ENCODE measurements at regions not wholly inside any gene's neighbourhood (a gene's known extent, or its start where the extent isn't known, plus 50 kb on each side); places are given as distances from the start of the nearest gene placed in this dataset.

GRCh38 chr7:17239683-17240521 lies 58.5 kb upstream of the AHR start:
- H3K9me3 ChIP-seq = no peaks in the 10 kb centered on the region
- DNase-seq = no peak
- H3K27ac ChIP-seq = peak overlapping the region in 1 of 2 donors; percentile 12

DNA sequence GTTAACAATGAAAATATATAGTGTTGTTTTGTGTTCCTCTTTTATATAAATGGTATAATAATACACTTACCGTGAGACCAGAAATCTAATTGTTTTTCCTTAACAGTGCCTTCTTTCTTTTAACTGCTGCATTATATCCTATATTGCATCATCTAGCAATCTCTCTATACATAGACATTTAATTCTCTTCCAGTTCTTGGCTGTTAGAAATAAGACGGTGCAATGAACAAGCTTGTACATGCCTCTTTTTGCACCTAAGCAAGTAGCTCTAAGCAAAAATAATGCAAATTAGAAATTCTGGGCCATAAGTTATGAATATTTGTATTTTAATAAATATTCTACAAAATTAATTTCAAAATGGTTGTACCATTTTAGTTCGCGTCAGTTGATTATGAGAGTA lies 55.9 kb upstream of the AHR start:
- TF ChIP-seq CTCF (IDR thresholded peaks at IDR 0.05) = no peak
- no peak overlapping the region for H3K27ac ChIP-seq
- intact Hi-C loops (cut with DNase I; ENCODE audit: low total_unique reads) = no loop called here
- H3K9me3 ChIP-seq = no peaks in the 10 kb centered on the region
- no peak for DNase-seq
- H3K4me3 ChIP-seq = no peak overlapping the region
- H3K27me3 ChIP-seq = no peaks in the 10 kb centered on the region
- no peaks in the 10 kb centered on the region for H3K36me3 ChIP-seq
- peaks cover 0 to 13% (median 0%) of the 10 kb centered on the region in 4 donors for H3K4me1 ChIP-seq

More at GRCh38 chr7:17239683-17240521, 58.5 kb upstream of the AHR start:
- intact Hi-C loops (cut with DNase I; ENCODE audit: low total_unique reads) = no loop called here
- Histone ChIP-seq H3K36me3 (no peaks in the 10 kb centered on the region), H3K4me3 (no peak overlapping the region), H3K4me1 (peaks cover 0 to 17% (median 0%) of the 10 kb centered on the region in 4 donors), H3K27me3 (no peaks in the 10 kb centered on the region)
- TF ChIP-seq CTCF (IDR thresholded peaks at IDR 0.05) = no peak

DNA sequence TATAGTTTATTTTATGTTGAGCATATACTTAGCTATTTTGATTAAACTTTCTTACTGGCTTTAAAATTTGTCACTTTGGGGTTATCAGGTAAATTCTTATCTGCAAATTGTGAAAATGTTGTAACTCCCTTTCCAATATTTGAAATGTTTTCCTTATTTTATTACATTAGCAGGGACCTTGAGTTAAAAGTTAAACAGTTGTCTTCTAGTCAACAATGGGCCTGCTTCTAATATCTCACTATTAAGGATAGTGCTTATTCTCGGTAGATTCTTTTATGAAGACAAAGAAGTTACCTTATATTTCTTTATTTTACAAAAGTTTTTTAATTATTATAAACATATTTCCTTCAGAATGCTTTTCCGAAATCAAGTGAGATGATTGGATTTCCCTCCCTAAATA lies 53.7 kb upstream of the AHR start:
- H3K9me3 ChIP-seq = no peaks in the 10 kb centered on the region
- DNase-seq = no peak
- TF ChIP-seq CTCF (IDR thresholded peaks at IDR 0.05) = no peak
- peaks cover 0 to 4% (median 0%) of the 10 kb centered on the region in 4 donors for H3K4me1 ChIP-seq
- no peak overlapping the region for H3K27ac ChIP-seq
- intact Hi-C loops (cut with DNase I; ENCODE audit: low total_unique reads) = no loop called here
- H3K36me3 ChIP-seq = no peaks in the 10 kb centered on the region
- no peaks in the 10 kb centered on the region for H3K27me3 ChIP-seq
- no peak overlapping the region for H3K4me3 ChIP-seq

DNA sequence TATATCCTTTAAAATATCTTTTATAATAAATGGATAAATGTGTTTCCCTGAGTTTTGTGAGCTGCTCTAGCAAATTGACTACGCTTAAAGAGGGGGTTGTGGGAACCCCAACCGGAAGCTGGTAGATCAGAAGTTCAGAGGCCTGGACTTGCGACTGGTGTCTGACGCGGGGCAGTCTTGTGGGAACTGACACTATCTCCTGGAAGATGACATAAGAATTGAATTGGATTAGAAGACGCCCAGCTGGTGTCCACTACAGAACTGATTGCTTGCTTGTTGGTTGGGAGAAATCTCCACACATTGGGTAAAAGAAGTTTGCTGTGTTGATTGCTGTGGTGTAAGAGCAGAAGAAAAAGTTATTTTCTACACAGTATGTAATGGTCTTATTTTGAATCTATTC lies 51.1 kb upstream of the AHR start:
- H3K27ac ChIP-seq = no peak overlapping the region
- H3K36me3 ChIP-seq = no peaks in the 10 kb centered on the region
- no peaks in the 10 kb centered on the region for H3K4me1 ChIP-seq
- no peaks in the 10 kb centered on the region for H3K27me3 ChIP-seq
- intact Hi-C loops (cut with DNase I; ENCODE audit: low total_unique reads) = no loop called here
- no peak overlapping the region for H3K4me3 ChIP-seq
- no peak for TF ChIP-seq CTCF (IDR thresholded peaks at IDR 0.05)
- DNase-seq = no peak
- no peaks in the 10 kb centered on the region for H3K9me3 ChIP-seq

GRCh38 chr7:17248527-17248926 lies 49.9 kb upstream of the AHR start:
- Histone ChIP-seq H3K27me3 (no peaks in the 10 kb centered on the region), H3K27ac (no peak overlapping the region), H3K36me3 (no peaks in the 10 kb centered on the region), H3K4me3 (no peak overlapping the region), H3K9me3 (no peaks in the 10 kb centered on the region), H3K4me1 (no peaks in the 10 kb centered on the region)
- intact Hi-C loops (cut with DNase I; ENCODE audit: low total_unique reads) = no loop called here
- no peak for DNase-seq
- TF ChIP-seq CTCF (IDR thresholded peaks at IDR 0.05) = no peak

All from tibial artery (tissue), 4 donors.